ENCODE measurements at regions not wholly inside any gene's neighbourhood (a gene's known extent, or its start where the extent isn't known, plus 50 kb on each side); places are given as distances from the start of the nearest gene placed in this dataset.

DNA sequence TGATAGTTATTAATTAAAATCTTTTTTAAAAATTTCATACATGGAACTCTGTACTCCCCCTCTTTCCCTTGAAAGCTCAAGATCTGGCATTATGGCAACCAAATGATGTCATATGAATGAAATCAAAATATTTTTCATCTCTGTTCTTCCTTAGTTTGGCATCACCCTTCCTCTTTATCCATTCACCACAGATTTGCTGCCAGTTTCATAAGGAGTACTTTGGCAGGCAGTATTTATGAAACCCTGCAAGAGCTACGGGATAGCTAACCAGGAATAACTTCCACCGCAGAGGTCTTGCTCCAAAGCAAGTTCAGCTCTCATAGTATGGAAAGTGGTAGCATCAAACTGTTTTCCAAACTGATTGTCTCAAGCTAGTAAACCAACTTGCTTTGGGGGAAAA is 113.9 kb upstream of the DOK5 start (continued):
- TF ChIP-seq ZNF17 (CRISPR knock-in tag; IDR thresholded peaks at IDR 0.05), result no peak
- TF ChIP-seq RBM22 (optimal IDR thresholded peaks at IDR 0.05; ENCODE audit: low read length), result no peak
- TF ChIP-seq, protein P1, sequence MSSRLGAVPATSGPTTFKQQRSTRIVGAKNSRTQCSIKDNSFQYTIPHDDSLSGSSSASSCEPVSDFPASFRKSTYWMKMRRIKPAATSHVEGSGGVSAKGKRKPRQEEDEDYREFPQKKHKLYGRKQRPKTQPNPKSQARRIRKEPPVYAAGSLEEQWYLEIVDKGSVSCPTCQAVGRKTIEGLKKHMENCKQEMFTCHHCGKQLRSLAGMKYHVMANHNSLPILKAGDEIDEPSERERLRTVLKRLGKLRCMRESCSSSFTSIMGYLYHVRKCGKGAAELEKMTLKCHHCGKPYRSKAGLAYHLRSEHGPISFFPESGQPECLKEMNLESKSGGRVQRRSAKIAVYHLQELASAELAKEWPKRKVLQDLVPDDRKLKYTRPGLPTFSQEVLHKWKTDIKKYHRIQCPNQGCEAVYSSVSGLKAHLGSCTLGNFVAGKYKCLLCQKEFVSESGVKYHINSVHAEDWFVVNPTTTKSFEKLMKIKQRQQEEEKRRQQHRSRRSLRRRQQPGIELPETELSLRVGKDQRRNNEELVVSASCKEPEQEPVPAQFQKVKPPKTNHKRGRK (CRISPR knock-in tag; IDR thresholded peaks at IDR 0.05), result no peak

DNA sequence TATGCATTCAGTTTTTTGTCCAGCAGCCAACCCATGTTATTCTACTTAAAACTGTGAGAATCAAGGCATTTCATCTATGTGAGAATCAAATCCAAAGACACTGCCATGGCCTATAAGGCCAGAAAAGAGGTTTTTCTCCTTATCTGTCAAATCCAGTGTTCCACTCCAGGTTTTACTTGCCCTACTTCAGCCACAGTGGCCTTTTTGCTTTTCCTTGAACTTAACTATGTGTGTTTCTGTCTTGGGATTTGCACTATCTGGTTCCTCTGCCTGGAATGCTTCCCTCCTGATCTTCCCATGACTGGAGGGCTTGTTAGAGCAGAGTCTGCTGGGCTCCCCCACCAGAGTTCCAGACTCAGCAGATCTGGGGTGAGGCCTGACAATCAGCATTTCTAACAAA is 113.1 kb upstream of the DOK5 start:
- TF ChIP-seq, protein P2, sequence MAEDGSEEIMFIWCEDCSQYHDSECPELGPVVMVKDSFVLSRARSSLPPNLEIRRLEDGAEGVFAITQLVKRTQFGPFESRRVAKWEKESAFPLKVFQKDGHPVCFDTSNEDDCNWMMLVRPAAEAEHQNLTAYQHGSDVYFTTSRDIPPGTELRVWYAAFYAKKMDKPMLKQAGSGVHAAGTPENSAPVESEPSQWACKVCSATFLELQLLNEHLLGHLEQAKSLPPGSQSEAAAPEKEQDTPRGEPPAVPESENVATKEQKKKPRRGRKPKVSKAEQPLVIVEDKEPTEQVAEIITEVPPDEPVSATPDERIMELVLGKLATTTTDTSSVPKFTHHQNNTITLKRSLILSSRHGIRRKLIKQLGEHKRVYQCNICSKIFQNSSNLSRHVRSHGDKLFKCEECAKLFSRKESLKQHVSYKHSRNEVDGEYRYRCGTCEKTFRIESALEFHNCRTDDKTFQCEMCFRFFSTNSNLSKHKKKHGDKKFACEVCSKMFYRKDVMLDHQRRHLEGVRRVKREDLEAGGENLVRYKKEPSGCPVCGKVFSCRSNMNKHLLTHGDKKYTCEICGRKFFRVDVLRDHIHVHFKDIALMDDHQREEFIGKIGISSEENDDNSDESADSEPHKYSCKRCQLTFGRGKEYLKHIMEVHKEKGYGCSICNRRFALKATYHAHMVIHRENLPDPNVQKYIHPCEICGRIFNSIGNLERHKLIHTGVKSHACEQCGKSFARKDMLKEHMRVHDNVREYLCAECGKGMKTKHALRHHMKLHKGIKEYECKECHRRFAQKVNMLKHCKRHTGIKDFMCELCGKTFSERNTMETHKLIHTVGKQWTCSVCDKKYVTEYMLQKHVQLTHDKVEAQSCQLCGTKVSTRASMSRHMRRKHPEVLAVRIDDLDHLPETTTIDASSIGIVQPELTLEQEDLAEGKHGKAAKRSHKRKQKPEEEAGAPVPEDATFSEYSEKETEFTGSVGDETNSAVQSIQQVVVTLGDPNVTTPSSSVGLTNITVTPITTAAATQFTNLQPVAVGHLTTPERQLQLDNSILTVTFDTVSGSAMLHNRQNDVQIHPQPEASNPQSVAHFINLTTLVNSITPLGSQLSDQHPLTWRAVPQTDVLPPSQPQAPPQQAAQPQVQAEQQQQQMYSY (CRISPR knock-in tag; IDR thresholded peaks at IDR 0.05), result peak; percentile 85
- no peak for TF ChIP-seq ATF1 (CRISPR knock-in tag; IDR thresholded peaks at IDR 0.05)
- Histone ChIP-seq H3K4me2 (ENCODE audit: low read depth, low read length) (no peak overlapping the region), H2AFZ (ENCODE audit: low read length) (no peak overlapping the region), H3K4me1 (ENCODE audit: insufficient read depth, low read length) (no peaks in the 10 kb centered on the region), H3K4me3 (replicated peaks in 1 of 3; ENCODE audit: insufficient read depth in 1 of 3, low read depth in 2 of 3, low read length in 3 of 3) (no peak overlapping the region), H3K36me3 (replicated peaks in 1 of 2; ENCODE audit: control insufficient read depth in 1 of 2, insufficient read depth in 2 of 2, low read length in 2 of 2) (no peaks in the 10 kb centered on the region), H3K9me3 (ENCODE audit: low read length) (no peaks in the 10 kb centered on the region), H3K27me3 (ENCODE audit: control insufficient read depth in 1 of 2, insufficient read depth in 2 of 2, low read length in 2 of 2) (peaks cover 0 to 4% of the 10 kb centered on the region in 2 experiments; a peak in 1 of 5 replicates), H3K27ac (ENCODE audit: extremely low read length, insufficient read depth, low read length) (no peak overlapping the region), H3K79me2 (ENCODE audit: insufficient read depth, low read length) (no peaks in the 10 kb centered on the region), H4K20me1 (ENCODE audit: insufficient read depth, low read length) (no peaks in the 10 kb centered on the region), H3K9ac (ENCODE audit: insufficient read depth, low read depth, low read length) (no peak overlapping the region)
- ATAC-seq, result no peak
- intact Hi-C loops (cut with micrococcal nuclease; ENCODE audit: unreplicated experiment) (no loop called here), in situ Hi-C loops (cut with HindIII; ENCODE audit: extremely low pct_ligation_motif_present, low pct_unique_long_range_greater_than_20kb) (no loop called here)
- no peak for FAIRE-seq
- BruUV-seq (replicated peaks), result no TSS peak
- ChIA-PET CTCF (ENCODE audit: low intra/inter-chr PET ratio, low total read pairs) (no interaction called here), POLR2A (no interaction called here)
- DNase-seq (ENCODE audit: low spot score), result no peak
